ENCODE measurements at regions not wholly inside any gene's neighbourhood (a gene's known extent, or its start where the extent isn't known, plus 50 kb on each side); places are given as distances from the start of the nearest gene placed in this dataset.

DNA sequence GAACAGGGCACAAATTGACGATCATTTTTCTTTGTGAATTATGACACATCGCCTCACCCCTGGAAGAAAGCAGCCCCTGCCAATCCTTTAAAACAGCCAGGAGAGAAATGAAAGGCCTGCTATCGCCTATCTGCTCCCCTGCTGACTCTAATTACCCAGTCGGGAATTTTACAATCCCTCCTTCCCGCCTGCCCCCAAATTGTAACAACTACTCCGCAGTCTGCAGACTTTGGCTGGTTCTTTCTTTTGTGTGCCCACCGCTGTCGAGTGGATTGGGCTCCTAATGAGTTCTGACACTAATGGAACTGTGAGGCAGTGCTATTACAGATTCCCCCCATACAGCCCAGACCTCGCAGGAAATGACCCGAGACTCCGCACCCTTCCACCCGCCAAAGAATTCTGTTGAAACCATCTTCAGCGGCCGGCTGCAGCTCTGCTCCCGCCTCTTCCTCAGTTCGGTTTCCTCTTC lies 281.2 kb upstream of the PARD3B start:
- Histone ChIP-seq H3K4me3 (ENCODE audit: low read depth, low read length) (no peak overlapping the region), H3K27me3 (ENCODE audit: control insufficient read depth, insufficient read depth, low read length) (peaks cover 7% of the 10 kb centered on the region), H3K4me1 (ENCODE audit: control insufficient read depth, insufficient read depth, low read length) (peaks cover 18% of the 10 kb centered on the region), H3K36me3 (ENCODE audit: control insufficient read depth, insufficient read depth, low read length) (no peaks in the 10 kb centered on the region), H3K9me3 (ENCODE audit: control insufficient read depth, insufficient read depth, low read length) (no peaks in the 10 kb centered on the region), H3K27ac (ENCODE audit: low read depth, low read length) (no peak overlapping the region)
- peak in 2 of 6 donors; percentile 43 to 58 for DNase-seq (ENCODE audit: low read depth in 4 of 6, low spot score in 6 of 6)
- WGBS (ENCODE audit: insufficient coverage) = 53% methylated on average over 13 of the region's 16 CpGs

DNA sequence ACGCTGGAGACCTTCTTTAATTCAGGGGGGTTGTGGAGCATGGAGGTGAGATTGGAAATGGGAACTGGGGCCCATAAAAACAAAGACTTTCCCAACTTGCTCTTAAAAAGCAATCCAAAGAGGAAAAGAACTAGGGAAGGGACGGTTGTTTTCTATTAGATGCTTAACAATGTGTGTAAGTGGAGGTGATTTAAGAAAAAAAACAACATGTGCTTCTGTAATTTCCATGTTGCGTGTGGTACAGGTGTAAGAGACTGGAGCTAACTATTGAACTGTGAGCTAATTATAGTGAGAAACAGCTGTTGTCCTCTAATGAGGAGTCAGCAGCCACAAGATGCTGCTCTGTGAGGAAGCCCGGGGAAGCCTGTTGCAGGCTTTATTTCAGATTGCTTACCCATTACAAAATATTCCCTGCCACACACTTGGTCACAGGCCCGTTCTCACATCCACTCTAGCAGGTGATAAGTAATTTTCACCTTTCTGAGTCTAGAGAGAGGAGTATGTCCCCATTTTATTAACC lies 280.6 kb upstream of the PARD3B start:
- peak in 2 of 6 donors; percentile 52 to 77 for DNase-seq (ENCODE audit: low read depth in 4 of 6, low spot score in 6 of 6)
- H3K4me1 ChIP-seq (ENCODE audit: control insufficient read depth, insufficient read depth, low read length) = peaks cover 18% of the 10 kb centered on the region
- peaks cover 10% of the 10 kb centered on the region for H3K27me3 ChIP-seq (ENCODE audit: control insufficient read depth, insufficient read depth, low read length)
- H3K27ac ChIP-seq (ENCODE audit: low read depth, low read length) = no peak overlapping the region
- no peak overlapping the region for H3K4me3 ChIP-seq (ENCODE audit: low read depth, low read length)
- 69% methylated on average over 2 of the region's 5 CpGs for WGBS (ENCODE audit: insufficient coverage)
- no peaks in the 10 kb centered on the region for H3K36me3 ChIP-seq (ENCODE audit: control insufficient read depth, insufficient read depth, low read length)
- no peaks in the 10 kb centered on the region for H3K9me3 ChIP-seq (ENCODE audit: control insufficient read depth, insufficient read depth, low read length)

DNA sequence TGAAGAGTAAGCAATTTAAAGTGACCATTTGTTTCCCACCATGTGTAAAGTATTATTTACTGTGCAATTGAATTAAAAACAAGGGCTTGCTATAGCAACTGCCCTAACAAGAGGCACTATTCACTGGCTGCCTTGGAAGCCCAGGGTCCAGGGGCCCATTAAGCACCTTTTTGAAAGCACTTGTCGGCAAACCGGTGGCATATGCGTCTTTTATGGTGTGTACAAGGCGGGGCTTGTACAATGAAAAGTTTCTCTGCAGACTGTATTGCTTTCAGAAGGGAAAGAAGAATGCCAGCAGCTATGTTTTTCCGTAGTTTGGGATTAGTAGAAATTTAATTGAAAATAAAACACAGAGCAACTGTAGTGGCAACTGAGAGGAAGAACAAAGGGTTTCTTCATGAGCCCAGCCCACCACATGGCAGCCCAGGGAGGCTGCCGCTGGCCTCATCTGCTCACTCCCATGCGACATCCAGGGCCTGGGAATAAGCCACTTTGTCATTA lies 279.5 kb upstream of the PARD3B start:
- H3K27ac ChIP-seq (ENCODE audit: low read depth, low read length) = peak overlapping the region; percentile 47
- H3K27me3 ChIP-seq (ENCODE audit: control insufficient read depth, insufficient read depth, low read length) = peaks cover 10% of the 10 kb centered on the region
- H3K36me3 ChIP-seq (ENCODE audit: control insufficient read depth, insufficient read depth, low read length) = no peaks in the 10 kb centered on the region
- no peak overlapping the region for H3K4me3 ChIP-seq (ENCODE audit: low read depth, low read length)
- 18% methylated on average over 7 of the region's 7 CpGs for WGBS (ENCODE audit: insufficient coverage)
- peaks cover 18% of the 10 kb centered on the region for H3K4me1 ChIP-seq (ENCODE audit: control insufficient read depth, insufficient read depth, low read length)
- H3K9me3 ChIP-seq (ENCODE audit: control insufficient read depth, insufficient read depth, low read length) = no peaks in the 10 kb centered on the region
- DNase-seq (ENCODE audit: low read depth in 4 of 6, low spot score in 6 of 6) = peak in 3 of 6 donors; percentile 59 to 85 (median 85)

- peaks cover 16% of the 10 kb centered on the region for H3K4me1 ChIP-seq (ENCODE audit: control insufficient read depth, insufficient read depth, low read length)
- peaks cover 7% of the 10 kb centered on the region for H3K27me3 ChIP-seq (ENCODE audit: control insufficient read depth, insufficient read depth, low read length)
- H3K27ac ChIP-seq (ENCODE audit: low read depth, low read length) = no peak overlapping the region
- no peak overlapping the region for H3K4me3 ChIP-seq (ENCODE audit: low read depth, low read length)
- DNase-seq (ENCODE audit: low read depth in 4 of 6, low spot score in 6 of 6) = no peak
- no peaks in the 10 kb centered on the region for H3K36me3 ChIP-seq (ENCODE audit: control insufficient read depth, insufficient read depth, low read length)
- no peaks in the 10 kb centered on the region for H3K9me3 ChIP-seq (ENCODE audit: control insufficient read depth, insufficient read depth, low read length)
- WGBS (ENCODE audit: insufficient coverage) = 70% methylated on average over 2 of the region's 5 CpGs
Measured at GRCh38 chr2:204268458-204268857, 276.8 kb upstream of the PARD3B start.

DNA sequence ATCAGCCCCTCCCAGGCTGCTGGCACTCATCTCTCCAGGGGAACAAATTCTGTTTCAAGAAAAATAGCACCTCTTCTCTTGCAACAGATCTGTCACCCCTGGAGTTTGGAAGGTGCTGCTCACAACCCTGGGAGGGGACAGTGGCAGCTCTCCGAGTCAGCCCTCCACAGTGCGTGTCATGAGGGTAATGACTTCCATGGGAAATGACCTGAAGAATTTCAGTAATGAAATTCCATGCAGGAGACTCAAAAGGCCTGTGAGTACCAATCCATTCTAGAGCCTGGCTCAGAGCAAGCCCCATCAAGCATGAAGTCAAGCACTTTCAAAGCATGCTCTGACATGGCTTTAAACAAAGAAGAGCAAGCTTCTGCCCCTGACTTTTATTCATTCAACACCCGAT lies 276.3 kb upstream of the PARD3B start:
- 83% methylated on average over 1 of the region's 3 CpGs for WGBS (ENCODE audit: insufficient coverage)
- no peak for DNase-seq (ENCODE audit: low read depth in 4 of 6, low spot score in 6 of 6)
- Histone ChIP-seq H3K9me3 (ENCODE audit: control insufficient read depth, insufficient read depth, low read length) (no peaks in the 10 kb centered on the region), H3K36me3 (ENCODE audit: control insufficient read depth, insufficient read depth, low read length) (no peaks in the 10 kb centered on the region), H3K27me3 (ENCODE audit: control insufficient read depth, insufficient read depth, low read length) (peaks cover 7% of the 10 kb centered on the region), H3K4me1 (ENCODE audit: control insufficient read depth, insufficient read depth, low read length) (peaks cover 16% of the 10 kb centered on the region), H3K27ac (ENCODE audit: low read depth, low read length) (no peak overlapping the region), H3K4me3 (ENCODE audit: low read depth, low read length) (no peak overlapping the region)

DNA sequence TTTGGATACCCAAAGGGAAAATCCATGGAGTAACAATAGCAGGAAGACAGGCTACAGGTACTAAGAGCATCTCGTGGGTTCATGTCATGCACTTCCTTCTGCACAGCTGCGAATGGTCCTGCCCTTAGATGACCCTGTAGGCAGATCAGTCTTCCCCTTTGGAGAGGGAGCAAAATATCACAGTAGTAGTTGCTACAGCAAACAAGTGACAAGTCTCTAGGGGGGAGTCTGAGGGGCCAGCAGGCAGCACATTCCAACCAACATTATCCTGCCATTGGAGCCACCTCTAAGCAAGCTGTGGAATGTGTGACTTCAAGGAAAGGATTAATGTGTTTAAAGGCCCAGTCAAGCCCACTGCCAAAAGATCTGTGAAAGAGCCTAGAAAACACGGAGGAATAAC lies 273.2 kb upstream of the PARD3B start:
- peak in 1 of 6 donors; percentile 41 for DNase-seq (ENCODE audit: low read depth in 4 of 6, low spot score in 6 of 6)
- Histone ChIP-seq H3K36me3 (ENCODE audit: control insufficient read depth, insufficient read depth, low read length) (no peaks in the 10 kb centered on the region), H3K9me3 (ENCODE audit: control insufficient read depth, insufficient read depth, low read length) (no peaks in the 10 kb centered on the region), H3K27me3 (ENCODE audit: control insufficient read depth, insufficient read depth, low read length) (peaks cover 3% of the 10 kb centered on the region), H3K4me1 (ENCODE audit: control insufficient read depth, insufficient read depth, low read length) (peaks cover 7% of the 10 kb centered on the region), H3K27ac (ENCODE audit: low read depth, low read length) (no peak overlapping the region), H3K4me3 (ENCODE audit: low read depth, low read length) (no peak overlapping the region)
- 71% methylated on average over 1 of the region's 3 CpGs for WGBS (ENCODE audit: insufficient coverage)

DNA sequence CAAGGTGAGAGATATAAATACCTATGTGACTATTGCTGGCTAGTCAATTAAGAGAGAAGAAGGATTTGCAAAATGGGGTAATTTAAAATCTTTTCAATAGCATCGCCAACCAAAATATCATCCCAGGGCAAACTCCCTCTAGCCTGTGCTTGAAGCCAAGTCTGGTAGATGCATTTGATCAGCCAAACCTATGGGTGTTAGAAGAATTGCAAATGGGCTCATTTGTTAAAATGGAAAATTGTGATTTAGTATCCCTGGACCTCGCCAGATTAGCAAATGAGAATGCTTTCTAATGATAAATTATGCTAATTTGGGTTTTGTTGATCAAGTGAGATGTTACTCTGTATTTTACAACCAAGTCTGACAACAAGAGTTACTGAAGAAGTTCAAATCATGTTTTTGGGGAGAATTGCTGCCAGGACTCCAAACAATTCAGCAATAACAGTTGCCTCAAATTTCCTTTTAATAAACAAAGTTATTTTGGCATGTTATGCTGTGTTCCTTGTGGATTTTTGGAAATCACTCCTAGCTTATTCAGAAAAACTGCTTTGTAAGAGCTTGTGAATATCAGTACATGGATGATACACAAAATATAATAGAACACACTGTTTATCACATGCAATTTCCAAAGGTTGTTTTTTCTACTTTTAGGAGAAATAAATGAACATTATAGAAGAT lies 272.5 kb upstream of the PARD3B start:
- Histone ChIP-seq H3K36me3 (ENCODE audit: control insufficient read depth, insufficient read depth, low read length) (no peaks in the 10 kb centered on the region), H3K27ac (ENCODE audit: low read depth, low read length) (no peak overlapping the region), H3K27me3 (ENCODE audit: control insufficient read depth, insufficient read depth, low read length) (peaks cover 3% of the 10 kb centered on the region), H3K4me3 (ENCODE audit: low read depth, low read length) (no peak overlapping the region), H3K9me3 (ENCODE audit: control insufficient read depth, insufficient read depth, low read length) (no peaks in the 10 kb centered on the region), H3K4me1 (ENCODE audit: control insufficient read depth, insufficient read depth, low read length) (peaks cover 7% of the 10 kb centered on the region)
- 100% methylated on average over 1 of the region's 2 CpGs for WGBS (ENCODE audit: insufficient coverage)
- DNase-seq (ENCODE audit: low read depth in 4 of 6, low spot score in 6 of 6) = no peak

DNA sequence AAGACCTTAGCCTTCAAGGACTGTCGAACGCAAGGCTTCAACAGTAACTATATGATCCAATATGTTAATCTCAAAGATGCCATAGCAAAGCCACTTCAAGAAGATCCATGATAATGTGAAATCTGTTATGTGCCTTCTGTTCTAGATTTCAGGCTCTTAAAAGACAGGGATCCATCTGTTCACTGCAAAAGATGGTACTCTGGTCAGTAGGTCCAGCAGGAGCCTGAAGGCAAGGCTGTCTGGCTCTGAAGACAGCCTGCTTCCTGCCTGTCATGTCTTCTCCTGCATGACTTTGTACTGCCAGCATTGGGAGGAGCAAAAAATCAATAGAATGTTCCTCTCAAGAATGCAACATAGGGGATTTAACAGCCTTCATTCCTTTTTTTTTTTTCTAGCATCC lies 270.8 kb upstream of the PARD3B start:
- no peak overlapping the region for H3K27ac ChIP-seq (ENCODE audit: low read depth, low read length)
- no peak overlapping the region for H3K4me3 ChIP-seq (ENCODE audit: low read depth, low read length)
- WGBS (ENCODE audit: insufficient coverage) = no CpG with 5 or more reads among the region's 2 CpGs
- H3K4me1 ChIP-seq (ENCODE audit: control insufficient read depth, insufficient read depth, low read length) = peaks cover 7% of the 10 kb centered on the region
- H3K36me3 ChIP-seq (ENCODE audit: control insufficient read depth, insufficient read depth, low read length) = no peaks in the 10 kb centered on the region
- H3K9me3 ChIP-seq (ENCODE audit: control insufficient read depth, insufficient read depth, low read length) = no peaks in the 10 kb centered on the region
- DNase-seq (ENCODE audit: low read depth in 4 of 6, low spot score in 6 of 6) = peak in 1 of 6 donors; percentile 43
- peaks cover under 1% of the 10 kb centered on the region for H3K27me3 ChIP-seq (ENCODE audit: control insufficient read depth, insufficient read depth, low read length)

DNA sequence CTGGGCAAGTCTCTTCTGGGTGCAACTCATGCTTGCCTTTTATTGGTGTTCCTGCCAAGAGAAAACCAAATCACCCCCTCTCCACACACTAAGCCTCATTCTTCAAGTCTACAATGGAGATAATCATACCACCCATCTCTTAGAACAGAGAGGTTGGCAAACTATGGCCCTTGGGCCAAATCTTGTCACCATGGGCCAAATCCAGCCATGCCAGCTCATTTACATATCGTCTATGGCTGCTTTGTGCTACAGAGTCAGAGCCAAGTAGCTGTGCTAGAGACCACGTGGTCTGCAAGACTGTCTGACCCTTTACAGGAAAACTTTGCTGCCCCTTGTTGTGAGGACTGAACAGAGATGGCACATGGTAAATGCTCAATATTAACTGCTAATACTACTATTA lies 270.3 kb upstream of the PARD3B start:
- Histone ChIP-seq H3K4me3 (ENCODE audit: low read depth, low read length) (no peak overlapping the region), H3K4me1 (ENCODE audit: control insufficient read depth, insufficient read depth, low read length) (peaks cover 7% of the 10 kb centered on the region), H3K27me3 (ENCODE audit: control insufficient read depth, insufficient read depth, low read length) (no peaks in the 10 kb centered on the region), H3K36me3 (ENCODE audit: control insufficient read depth, insufficient read depth, low read length) (no peaks in the 10 kb centered on the region), H3K27ac (ENCODE audit: low read depth, low read length) (peak overlapping the region; percentile 38), H3K9me3 (ENCODE audit: control insufficient read depth, insufficient read depth, low read length) (no peaks in the 10 kb centered on the region)
- peak in 2 of 6 donors; percentile 71 to 87 for DNase-seq (ENCODE audit: low read depth in 4 of 6, low spot score in 6 of 6)
- WGBS (ENCODE audit: insufficient coverage) = 22% methylated on average over 1 of the region's 2 CpGs

DNA sequence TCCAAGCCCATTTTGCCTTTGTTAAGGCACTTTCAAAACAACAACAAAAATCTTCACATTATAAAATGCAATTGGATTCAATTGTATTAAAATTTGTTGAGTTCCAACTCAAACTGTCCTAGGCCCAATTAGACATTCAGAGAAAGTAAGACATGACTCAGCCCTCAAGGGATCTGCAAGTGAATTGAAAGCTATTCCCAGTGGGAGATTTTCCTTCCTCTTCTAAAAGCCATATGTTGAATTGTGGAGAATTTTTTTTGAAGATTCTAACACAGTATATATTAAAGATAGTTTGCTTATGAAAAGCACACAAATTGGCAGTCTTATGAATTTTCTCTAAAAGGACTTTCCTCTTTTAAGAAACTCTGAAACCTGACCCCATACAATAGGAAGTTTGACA lies 268.0 kb upstream of the PARD3B start:
- DNase-seq (ENCODE audit: low read depth in 4 of 6, low spot score in 6 of 6) = no peak
- Histone ChIP-seq H3K4me1 (ENCODE audit: control insufficient read depth, insufficient read depth, low read length) (peaks cover 7% of the 10 kb centered on the region), H3K4me3 (ENCODE audit: low read depth, low read length) (no peak overlapping the region), H3K27ac (ENCODE audit: low read depth, low read length) (no peak overlapping the region), H3K27me3 (ENCODE audit: control insufficient read depth, insufficient read depth, low read length) (peaks cover 3% of the 10 kb centered on the region), H3K9me3 (ENCODE audit: control insufficient read depth, insufficient read depth, low read length) (no peaks in the 10 kb centered on the region), H3K36me3 (ENCODE audit: control insufficient read depth, insufficient read depth, low read length) (no peaks in the 10 kb centered on the region)

Data from spinal cord (tissue), 9 donors.